OCI-LY1 (cell line): ENCODE measurements at regions not wholly inside any gene's neighbourhood (a gene's known extent, or its start where the extent isn't known, plus 50 kb on each side); places are given as distances from the start of the nearest gene placed in this dataset.

Source experiments
- EZH2 ChIP-seq: fragments of 200-600 bp; sonication (generic), shearing (Covaris generic); IDR thresholded peaks from 2 replicates; pipeline ENCODE4 v1.8.0; 2017; ENCODE audit warnings: borderline replicate concordance, mixed run types, mild to moderate bottlenecking, antibody characterized with exemption, low read length, moderate library complexity, mixed read lengths
- TF ChIP-seq, protein P1 (sequence below): fragments of 200-600 bp; sonication (generic), shearing (Covaris generic); IDR thresholded peaks from 2 replicates; pipeline ENCODE4 v1.5.1; 2017; ENCODE audit warnings: mild to moderate bottlenecking, antibody characterized with exemption, low read length, moderate library complexity, mixed read lengths

DNA sequence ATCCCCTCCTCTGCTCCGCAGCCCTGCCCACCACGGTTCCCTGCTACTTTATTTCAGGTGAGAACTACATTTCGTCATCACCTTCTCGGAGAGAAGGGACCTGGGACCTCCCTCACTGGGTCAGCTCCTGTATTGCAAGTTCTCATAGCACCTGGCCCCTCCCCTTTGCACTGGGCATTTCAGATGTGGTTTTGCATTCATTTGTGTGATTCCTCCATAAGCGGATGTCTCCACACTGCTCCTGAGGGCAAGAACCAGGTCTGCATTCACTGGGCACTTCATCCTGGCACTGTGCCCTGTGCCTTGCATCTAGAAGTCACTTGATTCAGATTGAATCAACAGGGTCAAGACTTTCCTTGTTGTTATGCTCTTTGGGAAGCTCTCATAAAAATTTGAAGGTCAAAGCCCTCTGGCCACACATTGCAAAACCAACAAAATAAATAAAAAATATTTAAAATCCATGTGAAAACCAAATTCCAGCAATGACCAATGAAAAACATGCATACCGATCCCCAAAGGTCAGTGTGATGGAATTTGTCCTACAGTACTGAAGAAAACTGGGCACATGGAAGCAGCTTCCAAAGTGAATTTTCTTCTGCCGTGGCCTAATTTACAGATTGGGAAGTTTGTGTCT is 89.1 kb upstream of the F13A1 start:
- TF ChIP-seq, protein P1, sequence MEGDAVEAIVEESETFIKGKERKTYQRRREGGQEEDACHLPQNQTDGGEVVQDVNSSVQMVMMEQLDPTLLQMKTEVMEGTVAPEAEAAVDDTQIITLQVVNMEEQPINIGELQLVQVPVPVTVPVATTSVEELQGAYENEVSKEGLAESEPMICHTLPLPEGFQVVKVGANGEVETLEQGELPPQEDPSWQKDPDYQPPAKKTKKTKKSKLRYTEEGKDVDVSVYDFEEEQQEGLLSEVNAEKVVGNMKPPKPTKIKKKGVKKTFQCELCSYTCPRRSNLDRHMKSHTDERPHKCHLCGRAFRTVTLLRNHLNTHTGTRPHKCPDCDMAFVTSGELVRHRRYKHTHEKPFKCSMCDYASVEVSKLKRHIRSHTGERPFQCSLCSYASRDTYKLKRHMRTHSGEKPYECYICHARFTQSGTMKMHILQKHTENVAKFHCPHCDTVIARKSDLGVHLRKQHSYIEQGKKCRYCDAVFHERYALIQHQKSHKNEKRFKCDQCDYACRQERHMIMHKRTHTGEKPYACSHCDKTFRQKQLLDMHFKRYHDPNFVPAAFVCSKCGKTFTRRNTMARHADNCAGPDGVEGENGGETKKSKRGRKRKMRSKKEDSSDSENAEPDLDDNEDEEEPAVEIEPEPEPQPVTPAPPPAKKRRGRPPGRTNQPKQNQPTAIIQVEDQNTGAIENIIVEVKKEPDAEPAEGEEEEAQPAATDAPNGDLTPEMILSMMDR, result no peak
- TF ChIP-seq EZH2, result no peak
